ENCODE measurements at regions not wholly inside any gene's neighbourhood (a gene's known extent, or its start where the extent isn't known, plus 50 kb on each side); places are given as distances from the start of the nearest gene placed in this dataset.
"Not testable (repeated sequence)": the region's sequence is repeated elsewhere in the genome, so short reads cannot be mapped to it uniquely, and the experiment has no call there.

DNA sequence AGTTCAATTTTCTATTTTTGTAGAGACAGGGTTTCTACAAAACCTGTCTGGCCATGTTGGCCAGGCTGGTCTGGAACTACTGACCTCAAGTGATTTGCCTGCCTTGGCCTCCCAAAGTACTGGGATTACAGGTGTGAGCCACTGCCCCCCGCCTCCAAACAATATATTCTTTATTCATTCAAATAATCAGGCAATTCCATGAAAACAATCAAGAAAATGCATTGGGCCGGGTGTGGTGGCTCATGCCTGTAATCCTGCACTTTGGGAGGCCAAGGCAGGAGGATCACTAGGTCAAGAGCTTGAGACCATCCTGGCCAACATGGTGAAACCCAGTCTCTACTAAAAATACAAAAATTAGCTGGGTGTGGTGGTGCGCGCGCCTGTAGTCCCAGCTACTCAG lies 69.9 kb upstream of the ZNF217 start:
- not testable (repeated sequence) for H3K9me3 ChIP-seq (ENCODE audit: control insufficient read depth, low read depth, low read length); H3K4me3 ChIP-seq (ENCODE audit: low read length); H3K27ac ChIP-seq (ENCODE audit: low read length); H3K36me3 ChIP-seq (ENCODE audit: control insufficient read depth, insufficient read depth, low read length); H3K4me1 ChIP-seq (ENCODE audit: control insufficient read depth, insufficient read depth, low read length); DNase-seq; H3K27me3 ChIP-seq (ENCODE audit: control insufficient read depth, insufficient read depth, low read length)
- WGBS (ENCODE audit: insufficient coverage, low lambda C conversion rate): no CpG with 5 or more reads among the region's 5 CpGs

DNA sequence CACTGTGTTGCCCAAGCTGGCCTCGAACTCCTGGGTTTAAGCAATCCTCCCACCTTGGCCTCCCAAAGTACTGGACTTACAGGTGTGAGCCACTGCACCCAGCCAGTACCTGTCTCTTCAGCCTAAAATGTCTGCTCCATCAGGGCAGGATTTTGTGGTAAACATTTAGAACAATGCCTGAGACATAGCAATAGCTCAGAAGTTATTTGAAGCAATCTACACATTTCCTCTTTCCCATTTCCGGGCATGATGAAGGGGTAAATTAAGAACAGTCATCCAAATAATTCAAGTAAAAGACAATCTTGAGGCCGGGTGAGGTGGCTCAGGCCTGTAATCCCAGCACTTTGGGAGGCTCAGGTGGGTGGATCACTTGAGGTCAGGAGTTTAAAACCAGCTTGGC lies 69.0 kb upstream of the ZNF217 start:
- Histone ChIP-seq H3K9me3 (ENCODE audit: control insufficient read depth, low read depth, low read length) (no peaks in the 10 kb centered on the region), H3K27ac (ENCODE audit: low read length) (no peak overlapping the region), H3K36me3 (ENCODE audit: control insufficient read depth, insufficient read depth, low read length) (no peaks in the 10 kb centered on the region), H3K27me3 (ENCODE audit: control insufficient read depth, insufficient read depth, low read length) (no peaks in the 10 kb centered on the region), H3K4me3 (ENCODE audit: low read length) (no peak overlapping the region), H3K4me1 (ENCODE audit: control insufficient read depth, insufficient read depth, low read length) (peaks cover 6% of the 10 kb centered on the region)
- no CpG with 5 or more reads among the region's 3 CpGs for WGBS (ENCODE audit: insufficient coverage, low lambda C conversion rate)
- no peak for DNase-seq

DNA sequence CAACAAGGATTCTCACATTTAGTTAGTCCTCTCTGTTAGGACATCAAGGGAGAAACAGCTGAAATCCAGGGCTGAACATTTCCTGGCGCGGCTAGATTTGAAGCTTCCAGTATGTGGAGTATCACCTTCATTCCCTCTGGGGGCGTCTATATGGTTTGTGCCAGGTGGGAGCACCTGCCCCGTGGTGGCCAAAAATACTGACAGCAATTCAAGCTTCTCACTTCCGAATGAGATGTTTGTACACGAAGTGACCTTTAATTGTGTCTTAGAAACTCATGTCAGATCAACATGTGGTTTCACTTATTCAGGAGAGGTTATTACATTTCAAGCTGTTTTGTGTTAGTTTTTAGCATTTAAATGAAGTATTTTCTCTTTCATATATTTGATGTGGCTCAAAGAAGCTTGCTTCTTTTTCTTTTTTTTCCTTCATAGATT lies 67.3 kb upstream of the ZNF217 start:
- DNase-seq: no peak
- Histone ChIP-seq H3K9me3 (ENCODE audit: control insufficient read depth, low read depth, low read length) (no peaks in the 10 kb centered on the region), H3K36me3 (ENCODE audit: control insufficient read depth, insufficient read depth, low read length) (no peaks in the 10 kb centered on the region), H3K4me3 (ENCODE audit: low read length) (no peak overlapping the region), H3K4me1 (ENCODE audit: control insufficient read depth, insufficient read depth, low read length) (peaks cover 12% of the 10 kb centered on the region), H3K27me3 (ENCODE audit: control insufficient read depth, insufficient read depth, low read length) (no peaks in the 10 kb centered on the region), H3K27ac (ENCODE audit: low read length) (peak overlapping the region; percentile 28)
- 64% methylated on average over 2 of the region's 6 CpGs for WGBS (ENCODE audit: insufficient coverage, low lambda C conversion rate)

DNA sequence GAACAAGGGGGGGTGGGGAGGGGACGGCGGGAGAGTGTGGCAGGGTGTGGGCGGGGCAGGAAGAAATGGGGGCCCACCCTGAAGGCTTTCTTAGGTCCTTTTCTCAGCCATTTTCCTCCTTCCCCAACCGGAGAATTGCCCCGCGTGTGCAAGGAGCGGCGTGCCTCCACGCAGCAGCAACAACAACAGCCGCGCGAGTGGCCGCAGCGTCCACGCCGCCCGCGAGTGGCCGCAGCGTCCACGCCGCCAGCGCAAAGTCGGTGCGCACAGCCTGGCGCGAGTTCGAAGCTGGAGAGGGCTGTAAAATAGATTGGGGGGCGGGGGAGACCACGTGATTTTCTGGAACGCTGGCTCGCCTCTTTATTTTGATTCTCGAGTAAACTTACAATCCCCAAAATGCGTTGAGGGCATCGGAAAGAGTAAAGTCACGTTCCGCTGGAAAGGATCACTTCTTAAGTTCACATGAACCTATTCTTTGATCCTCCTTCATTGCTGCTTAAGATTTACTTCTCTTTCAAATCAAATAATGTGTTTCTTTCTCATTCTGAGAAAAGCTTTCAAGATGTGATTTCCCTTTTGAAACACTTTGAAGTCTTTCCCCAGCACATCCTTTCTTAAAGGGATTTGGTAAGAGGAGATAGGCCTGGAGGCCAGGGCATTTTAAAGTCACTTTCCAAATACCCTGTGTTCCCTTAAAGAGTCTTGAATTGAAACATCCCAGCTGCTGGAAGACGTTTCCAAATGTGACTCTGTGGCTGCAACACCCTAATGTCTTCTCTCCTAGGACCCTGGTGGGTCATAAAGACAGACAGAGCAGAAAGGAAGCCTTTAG lies 66.7 kb upstream of the ZNF217 start:
- DNase-seq: peak in 1 of 2 donors; percentile 66
- Histone ChIP-seq H3K4me1 (ENCODE audit: control insufficient read depth, insufficient read depth, low read length) (peaks cover 15% of the 10 kb centered on the region), H3K36me3 (ENCODE audit: control insufficient read depth, insufficient read depth, low read length) (no peaks in the 10 kb centered on the region), H3K4me3 (ENCODE audit: low read length) (peak overlapping the region; percentile 43), H3K9me3 (ENCODE audit: control insufficient read depth, low read depth, low read length) (no peaks in the 10 kb centered on the region), H3K27me3 (ENCODE audit: control insufficient read depth, insufficient read depth, low read length) (no peaks in the 10 kb centered on the region), H3K27ac (ENCODE audit: low read length) (peak overlapping the region; percentile 28)
- WGBS (ENCODE audit: insufficient coverage, low lambda C conversion rate): no CpG with 5 or more reads among the region's 38 CpGs

DNA sequence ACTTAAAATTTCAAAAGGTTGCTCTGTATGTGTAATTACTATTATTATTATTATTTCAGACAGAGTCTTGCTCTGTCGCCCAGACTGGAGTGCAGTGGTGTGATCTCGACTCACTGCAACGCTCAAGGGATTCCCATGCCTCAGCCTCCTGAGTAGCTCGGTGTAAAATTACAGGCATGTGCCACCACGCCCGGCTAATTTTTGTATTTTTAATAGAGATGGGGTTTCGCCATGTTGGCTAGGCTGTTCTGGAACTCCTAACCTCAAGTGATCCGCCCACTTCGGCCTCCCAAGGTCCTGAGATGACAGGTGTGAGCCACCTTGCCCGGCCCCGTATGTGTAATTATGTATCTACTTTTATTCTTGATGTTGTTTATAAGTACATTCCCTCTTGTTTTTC lies 65.3 kb upstream of the ZNF217 start:
- no peak overlapping the region for H3K4me3 ChIP-seq (ENCODE audit: low read length)
- H3K27me3 ChIP-seq (ENCODE audit: control insufficient read depth, insufficient read depth, low read length): no peaks in the 10 kb centered on the region
- WGBS (ENCODE audit: insufficient coverage, low lambda C conversion rate): 100% methylated on average over 1 of the region's 11 CpGs
- H3K27ac ChIP-seq (ENCODE audit: low read length): no peak overlapping the region
- H3K9me3 ChIP-seq (ENCODE audit: control insufficient read depth, low read depth, low read length): no peaks in the 10 kb centered on the region
- peaks cover 16% of the 10 kb centered on the region for H3K4me1 ChIP-seq (ENCODE audit: control insufficient read depth, insufficient read depth, low read length)
- H3K36me3 ChIP-seq (ENCODE audit: control insufficient read depth, insufficient read depth, low read length): no peaks in the 10 kb centered on the region
- no peak for DNase-seq

DNA sequence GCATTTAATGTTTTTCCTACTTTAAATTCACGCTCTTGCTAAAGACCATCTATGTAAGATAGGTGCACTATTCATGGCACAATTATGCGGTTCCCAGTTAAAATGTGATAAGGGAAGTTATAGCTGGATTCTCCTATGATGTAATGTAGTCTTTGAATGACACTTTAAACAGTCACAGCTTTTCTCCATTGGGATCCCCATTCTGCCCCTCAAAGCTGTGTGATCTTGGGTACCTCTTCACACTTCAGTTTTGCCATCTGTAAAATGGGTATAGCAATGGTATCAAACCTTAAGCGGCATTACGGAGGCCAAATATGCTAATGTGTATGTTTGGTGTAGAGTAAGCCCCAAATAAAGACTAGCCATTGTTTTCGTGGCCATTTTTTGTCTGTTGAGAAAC lies 64.7 kb upstream of the ZNF217 start:
- Histone ChIP-seq H3K36me3 (ENCODE audit: control insufficient read depth, insufficient read depth, low read length) (no peaks in the 10 kb centered on the region), H3K27ac (ENCODE audit: low read length) (no peak overlapping the region)

DNA sequence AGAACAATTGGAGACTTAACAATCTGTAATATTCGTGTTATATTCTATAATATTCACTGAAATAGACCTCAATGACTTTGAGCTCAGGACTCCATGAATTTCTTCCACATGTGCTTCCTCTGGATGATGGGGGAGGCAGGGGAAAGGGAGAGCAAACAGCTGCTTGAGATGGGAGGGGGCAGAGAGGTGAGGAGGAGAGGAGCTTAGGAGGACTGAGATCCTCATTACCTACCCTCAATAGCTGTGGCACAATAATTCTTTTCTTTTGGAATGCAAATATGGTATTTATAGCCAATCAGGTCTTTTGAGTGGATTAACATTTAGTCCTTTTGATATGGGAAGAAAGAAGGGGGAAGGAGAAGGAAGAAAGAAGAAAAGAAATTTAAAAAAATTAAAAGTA lies 64.1 kb upstream of the ZNF217 start:
- peaks cover 26% of the 10 kb centered on the region for H3K4me1 ChIP-seq (ENCODE audit: control insufficient read depth, insufficient read depth, low read length)
- H3K27ac ChIP-seq (ENCODE audit: low read length): no peak overlapping the region
- no peaks in the 10 kb centered on the region for H3K27me3 ChIP-seq (ENCODE audit: control insufficient read depth, insufficient read depth, low read length)
- WGBS (ENCODE audit: insufficient coverage, low lambda C conversion rate): 100% methylated on average over 1 of the region's 1 CpG
- H3K9me3 ChIP-seq (ENCODE audit: control insufficient read depth, low read depth, low read length): no peaks in the 10 kb centered on the region
- DNase-seq: no peak
- H3K36me3 ChIP-seq (ENCODE audit: control insufficient read depth, insufficient read depth, low read length): no peaks in the 10 kb centered on the region
- H3K4me3 ChIP-seq (ENCODE audit: low read length): no peak overlapping the region

More for the DNA sequence above, 64.7 kb upstream of the ZNF217 start:
- Histone ChIP-seq H3K4me1 (ENCODE audit: control insufficient read depth, insufficient read depth, low read length) (peaks cover 20% of the 10 kb centered on the region), H3K4me3 (ENCODE audit: low read length) (no peak overlapping the region), H3K27me3 (ENCODE audit: control insufficient read depth, insufficient read depth, low read length) (no peaks in the 10 kb centered on the region), H3K9me3 (ENCODE audit: control insufficient read depth, low read depth, low read length) (no peaks in the 10 kb centered on the region)
- no peak for DNase-seq
- 100% methylated on average over 1 of the region's 5 CpGs for WGBS (ENCODE audit: insufficient coverage, low lambda C conversion rate)

DNA sequence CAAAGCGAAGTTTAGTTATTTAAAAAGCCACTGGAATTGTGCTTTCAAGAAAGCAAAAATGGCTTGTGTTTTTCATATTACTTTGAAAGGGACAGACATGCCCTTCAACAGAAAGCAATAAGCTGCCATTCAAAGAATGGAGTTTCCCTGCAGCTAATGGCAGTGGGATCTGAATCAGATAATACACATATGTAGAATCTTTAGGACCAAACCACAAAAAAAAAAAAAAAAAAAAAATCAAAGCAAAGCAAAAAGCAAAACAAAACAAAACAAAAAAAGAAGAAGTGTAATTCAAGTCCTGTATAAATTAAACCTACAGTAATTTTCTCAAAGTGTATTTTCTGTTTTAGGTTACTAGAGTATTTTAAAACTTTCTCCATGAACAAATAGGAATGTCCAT lies 63.6 kb upstream of the ZNF217 start:
- Histone ChIP-seq H3K9me3 (ENCODE audit: control insufficient read depth, low read depth, low read length) (no peaks in the 10 kb centered on the region), H3K4me1 (ENCODE audit: control insufficient read depth, insufficient read depth, low read length) (peaks cover 26% of the 10 kb centered on the region), H3K27me3 (ENCODE audit: control insufficient read depth, insufficient read depth, low read length) (no peaks in the 10 kb centered on the region), H3K36me3 (ENCODE audit: control insufficient read depth, insufficient read depth, low read length) (no peaks in the 10 kb centered on the region), H3K4me3 (ENCODE audit: low read length) (no peak overlapping the region), H3K27ac (ENCODE audit: low read length) (no peak overlapping the region)
- DNase-seq: no peak
- WGBS (ENCODE audit: insufficient coverage, low lambda C conversion rate): no CpG with 5 or more reads among the region's 1 CpG

DNA sequence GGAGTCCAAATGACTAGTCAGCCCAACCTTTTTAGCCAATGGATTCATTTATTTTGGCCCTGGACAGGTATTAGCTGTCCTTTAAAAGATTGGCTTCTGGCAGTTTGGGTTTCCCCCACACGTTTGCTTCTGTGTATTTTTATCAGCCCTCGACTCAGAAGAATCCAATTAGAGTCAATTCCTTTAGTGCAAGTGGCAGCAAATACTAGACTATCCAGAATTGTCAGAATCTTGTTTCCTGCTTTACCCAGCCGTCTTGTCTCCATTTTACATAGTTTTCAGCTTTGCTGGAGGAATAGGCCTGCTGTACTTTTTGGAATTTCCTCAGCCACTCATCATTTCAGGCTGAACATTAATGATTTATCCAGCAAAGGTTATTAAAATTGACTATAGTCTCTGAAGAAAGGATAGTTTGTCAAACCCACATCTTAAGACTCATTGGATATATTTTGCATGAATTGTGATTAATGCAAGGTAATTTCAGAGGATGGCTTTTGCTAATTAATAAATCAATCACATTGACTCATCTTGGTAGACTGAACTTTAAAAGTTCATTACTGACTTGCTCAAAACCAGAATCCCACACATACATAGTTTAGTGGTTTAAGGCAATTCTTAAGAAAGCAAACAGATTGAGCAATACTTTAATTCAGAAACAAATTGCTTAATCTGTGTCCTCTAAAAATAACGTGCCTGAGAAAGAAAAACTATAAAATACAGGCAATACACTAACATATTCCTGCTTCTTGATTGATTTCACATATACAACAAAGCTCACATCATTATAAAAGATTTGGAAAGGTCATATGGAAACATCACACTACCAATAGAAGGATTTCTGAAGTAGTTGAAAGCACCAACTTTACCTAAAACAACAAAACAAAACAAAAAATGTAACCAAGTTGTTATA lies 62.9 kb upstream of the ZNF217 start:
- peak overlapping the region; percentile 81 for H3K27ac ChIP-seq (ENCODE audit: low read length)
- H3K27me3 ChIP-seq (ENCODE audit: control insufficient read depth, insufficient read depth, low read length): no peaks in the 10 kb centered on the region
- H3K4me3 ChIP-seq (ENCODE audit: low read length): no peak overlapping the region
- no CpG with 5 or more reads among the region's 4 CpGs for WGBS (ENCODE audit: insufficient coverage, low lambda C conversion rate)
- no peak for DNase-seq
- H3K9me3 ChIP-seq (ENCODE audit: control insufficient read depth, low read depth, low read length): no peaks in the 10 kb centered on the region
- no peaks in the 10 kb centered on the region for H3K36me3 ChIP-seq (ENCODE audit: control insufficient read depth, insufficient read depth, low read length)
- peaks cover 30% of the 10 kb centered on the region for H3K4me1 ChIP-seq (ENCODE audit: control insufficient read depth, insufficient read depth, low read length)

DNA sequence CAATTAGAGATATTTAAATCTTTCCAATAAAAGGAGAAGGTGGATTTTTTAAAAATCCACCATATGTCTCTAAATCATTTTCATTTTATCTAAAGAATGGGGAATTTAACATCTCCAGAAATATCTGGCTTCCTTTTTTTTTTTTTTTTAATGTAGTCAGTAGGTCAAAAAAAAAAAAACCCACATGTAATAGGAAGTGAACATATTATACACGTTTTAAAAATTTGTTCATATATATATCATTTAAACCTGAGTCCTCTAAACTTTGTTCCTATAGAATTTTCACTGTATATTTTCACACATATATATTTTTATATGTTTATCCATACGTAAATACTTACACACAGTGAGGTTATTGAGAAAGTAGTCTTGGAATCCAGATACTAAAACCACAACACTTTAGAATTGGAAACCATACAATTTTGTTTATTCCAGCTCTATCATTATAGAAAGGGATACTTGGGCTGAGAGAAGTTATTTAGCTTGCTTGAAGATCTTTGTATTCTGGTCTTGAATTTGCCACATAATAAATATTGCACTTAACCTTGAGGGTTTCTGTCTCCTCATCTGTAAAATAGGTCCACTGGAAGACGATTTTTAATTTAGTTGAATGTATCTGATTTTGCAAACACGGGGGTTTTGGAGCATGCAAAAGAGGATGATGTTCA lies 62.1 kb upstream of the ZNF217 start:
- no peak overlapping the region for H3K4me3 ChIP-seq (ENCODE audit: low read length)
- peak overlapping the region; percentile 81 for H3K27ac ChIP-seq (ENCODE audit: low read length)
- WGBS (ENCODE audit: insufficient coverage, low lambda C conversion rate): 80% methylated on average over 1 of the region's 4 CpGs
- no peaks in the 10 kb centered on the region for H3K36me3 ChIP-seq (ENCODE audit: control insufficient read depth, insufficient read depth, low read length)
- H3K4me1 ChIP-seq (ENCODE audit: control insufficient read depth, insufficient read depth, low read length): peaks cover 26% of the 10 kb centered on the region
- no peak for DNase-seq
- H3K9me3 ChIP-seq (ENCODE audit: control insufficient read depth, low read depth, low read length): no peaks in the 10 kb centered on the region
- no peaks in the 10 kb centered on the region for H3K27me3 ChIP-seq (ENCODE audit: control insufficient read depth, insufficient read depth, low read length)
